GM13976 (cell line): ENCODE measurements at regions not wholly inside any gene's neighbourhood (a gene's known extent, or its start where the extent isn't known, plus 50 kb on each side); places are given as distances from the start of the nearest gene placed in this dataset.

Experiments used
- DNase-seq: peaks from one replicate; pipeline ENCODE4 v3.0.0; 2012; ENCODE audit warnings: low spot score
- CTCF ChIP-seq: IDR thresholded peaks from 2 replicates; pipeline ENCODE4 v1.5.1; 2012; ENCODE audit warnings: borderline replicate concordance, mild to moderate bottlenecking; ENCODE audit not compliant: insufficient read depth; ENCODE audit errors: extremely low read depth, missing control alignments, control extremely low read depth
- in situ Hi-C: fragments of 300-500 bp; cut with MboI; formaldehyde crosslinking; loops from one replicate; pipeline ENCODE4 v1.12.0; 2022; ENCODE audit warnings: low sequenced_read_pairs, mixed read lengths, inconsistent platforms; ENCODE audit not compliant: unreplicated experiment

- TF ChIP-seq CTCF: no peak
- no peak for DNase-seq
- in situ Hi-C loops: no loop called here
Measured at GRCh38 chr12:92528586-92528985, 174.2 kb upstream of the PLEKHG7 start.

GRCh38 chr12:92528097-92528496 lies 174.7 kb upstream of the PLEKHG7 start:
- DNase-seq: no peak
- in situ Hi-C loops: no loop called here
- no peak for TF ChIP-seq CTCF

- in situ Hi-C loops: no loop called here
- TF ChIP-seq CTCF: no peak
- DNase-seq: no peak
Measured at GRCh38 chr12:92524489-92524888, 178.3 kb upstream of the PLEKHG7 start.

DNA sequence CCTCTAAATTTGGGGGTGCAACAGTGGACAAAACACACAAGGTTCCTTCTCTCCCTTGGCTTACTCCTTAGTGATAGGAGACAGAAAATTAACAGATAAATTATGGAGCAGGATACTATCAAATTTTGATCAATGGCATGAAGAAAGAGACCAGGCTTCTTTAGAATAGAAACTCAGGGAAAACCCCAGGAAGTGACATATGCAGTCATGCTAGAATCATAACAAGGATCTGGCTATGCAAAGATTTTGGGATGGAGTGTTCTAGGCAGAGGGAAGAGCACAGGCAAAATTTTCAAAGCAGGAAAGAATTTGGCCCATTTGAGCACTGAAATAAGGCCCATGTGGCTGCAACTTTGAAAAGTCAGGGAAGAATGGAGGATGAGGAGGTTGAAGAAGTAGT lies 182.3 kb upstream of the PLEKHG7 start:
- TF ChIP-seq CTCF: no peak
- in situ Hi-C loops: no loop called here
- DNase-seq: no peak

DNA sequence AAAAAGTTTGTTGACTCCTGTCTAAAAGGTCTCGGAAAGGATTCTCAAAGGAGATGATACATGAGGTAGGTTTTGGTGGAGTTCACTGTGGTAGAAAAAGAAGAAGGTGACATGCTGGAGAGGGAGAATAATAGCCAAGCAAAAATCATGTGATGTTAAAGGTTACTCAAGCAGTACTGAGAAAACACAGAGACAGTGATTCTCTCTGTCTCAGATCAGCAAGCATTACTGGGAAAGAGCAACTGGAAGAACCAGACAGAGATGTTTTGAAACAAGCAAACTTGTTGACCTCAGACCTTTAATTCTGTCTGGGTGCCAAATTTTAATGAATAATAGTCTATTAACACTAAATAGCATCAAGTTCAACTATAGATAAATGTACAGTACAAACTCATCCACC lies 183.5 kb upstream of the PLEKHG7 start:
- in situ Hi-C loops: no loop called here
- TF ChIP-seq CTCF: no peak
- DNase-seq: no peak

DNA sequence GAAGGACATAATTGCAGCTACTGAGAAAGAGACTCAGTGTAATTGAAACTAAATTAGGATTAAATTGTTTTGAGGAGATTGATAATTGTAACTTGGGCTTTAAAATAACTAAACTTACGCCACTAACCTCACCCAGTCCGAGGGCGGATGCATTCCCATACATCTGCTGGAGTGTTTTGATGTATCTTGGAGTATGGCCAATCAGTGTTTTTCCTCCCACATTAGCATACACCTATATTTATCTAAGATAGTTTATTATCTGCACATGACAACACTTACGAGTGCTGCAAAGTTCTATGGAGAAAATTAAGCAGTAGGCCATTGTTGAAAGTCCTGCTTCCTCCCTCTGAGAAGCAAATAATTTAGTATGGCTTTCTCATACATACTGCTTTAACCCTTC lies 184.7 kb upstream of the PLEKHG7 start:
- in situ Hi-C loops: no loop called here
- DNase-seq: no peak
- no peak for TF ChIP-seq CTCF

- no peak for DNase-seq
- no peak for TF ChIP-seq CTCF
- in situ Hi-C loops: no loop called here
Measured at GRCh38 chr12:92516277-92516600, 186.6 kb upstream of the PLEKHG7 start.
